ENCODE measurements at regions not wholly inside any gene's neighbourhood (a gene's known extent, or its start where the extent isn't known, plus 50 kb on each side); places are given as distances from the start of the nearest gene placed in this dataset.
"Not testable (repeated sequence)": the region's sequence is repeated elsewhere in the genome, so short reads cannot be mapped to it uniquely, and the experiment has no call there.

- DNase-seq (ENCODE audit: low read depth), result no peak
Observed at GRCh38 chr22:22697377-22698117, 53.1 kb downstream of the GGTLC2 start.

GRCh38 chr22:22698263-22698750 lies 53.9 kb downstream of the GGTLC2 start:
- DNase-seq (ENCODE audit: low read depth), result no peak

- DNase-seq (ENCODE audit: low read depth), result no peak
Observed at GRCh38 chr22:22700631-22701030, 56.2 kb downstream of the GGTLC2 start.

DNA sequence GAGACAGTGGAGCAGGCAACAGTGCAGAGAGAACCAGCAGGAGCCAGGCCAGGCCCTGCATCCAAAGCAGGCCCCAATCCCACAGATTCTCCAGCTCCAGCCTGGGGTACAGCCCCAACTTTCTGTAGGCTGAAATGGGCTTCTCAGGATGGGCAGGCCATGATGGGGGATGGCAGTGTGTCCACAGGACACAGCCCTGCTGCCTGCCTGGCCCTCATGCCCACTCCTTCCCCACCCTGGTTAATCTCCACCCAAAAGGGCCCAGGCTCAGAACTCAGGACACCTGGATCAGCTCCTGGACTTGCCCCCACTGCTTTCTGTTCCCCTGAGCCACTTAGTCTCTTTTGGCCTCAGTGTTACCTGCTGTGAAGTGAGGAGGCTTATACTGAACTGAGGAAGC lies 57.1 kb downstream of the GGTLC2 start:
- DNase-seq (ENCODE audit: low read depth), result not testable (repeated sequence)

GRCh38 chr22:22702237-22703202 lies 58.1 kb downstream of the GGTLC2 start:
- DNase-seq (ENCODE audit: low read depth), result peak; percentile 57

- DNase-seq (ENCODE audit: low read depth), result no peak
Observed at GRCh38 chr22:22703203-22703570, 58.8 kb downstream of the GGTLC2 start.

GRCh38 chr22:22703715-22704114 lies 59.3 kb downstream of the GGTLC2 start:
- no peak for DNase-seq (ENCODE audit: low read depth)

DNA sequence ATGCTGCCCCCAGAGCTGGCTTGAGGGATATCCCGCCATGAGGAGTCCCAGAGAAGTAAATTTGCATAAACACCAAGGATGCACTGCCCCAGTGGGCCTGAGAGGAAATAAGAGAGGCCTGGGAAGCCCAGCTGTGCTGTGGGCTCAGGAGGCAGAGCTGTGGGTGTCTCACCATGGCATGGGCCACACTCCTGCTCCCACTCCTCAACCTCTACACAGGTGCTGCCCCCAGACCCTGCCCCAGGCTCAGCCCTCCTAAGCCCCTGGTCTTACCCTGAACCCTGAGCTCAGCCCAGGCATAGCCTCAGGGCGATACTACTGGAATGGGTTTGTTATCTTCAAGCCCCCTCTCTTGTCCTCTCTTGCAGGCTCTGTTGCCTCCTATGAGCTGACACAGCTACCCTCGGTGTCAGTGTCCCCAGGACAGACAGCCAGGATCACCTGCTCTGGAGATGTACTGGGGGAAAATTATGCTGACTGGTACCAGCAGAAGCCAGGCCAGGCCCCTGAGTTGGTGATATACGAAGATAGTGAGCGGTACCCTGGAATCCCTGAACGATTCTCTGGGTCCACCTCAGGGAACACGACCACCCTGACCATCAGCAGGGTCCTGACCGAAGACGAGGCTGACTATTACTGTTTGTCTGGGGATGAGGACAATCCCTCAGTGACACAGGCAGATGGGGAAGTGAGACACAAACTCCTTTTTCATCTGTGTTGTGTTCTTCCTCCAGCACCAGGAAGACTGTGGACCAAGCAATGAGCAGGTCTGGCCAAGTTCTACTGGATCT lies 59.9 kb downstream of the GGTLC2 start:
- DNase-seq (ENCODE audit: low read depth), result no peak

GRCh38 chr22:22705328-22706100 lies 61.1 kb downstream of the GGTLC2 start:
- no peak for DNase-seq (ENCODE audit: low read depth)

DNA sequence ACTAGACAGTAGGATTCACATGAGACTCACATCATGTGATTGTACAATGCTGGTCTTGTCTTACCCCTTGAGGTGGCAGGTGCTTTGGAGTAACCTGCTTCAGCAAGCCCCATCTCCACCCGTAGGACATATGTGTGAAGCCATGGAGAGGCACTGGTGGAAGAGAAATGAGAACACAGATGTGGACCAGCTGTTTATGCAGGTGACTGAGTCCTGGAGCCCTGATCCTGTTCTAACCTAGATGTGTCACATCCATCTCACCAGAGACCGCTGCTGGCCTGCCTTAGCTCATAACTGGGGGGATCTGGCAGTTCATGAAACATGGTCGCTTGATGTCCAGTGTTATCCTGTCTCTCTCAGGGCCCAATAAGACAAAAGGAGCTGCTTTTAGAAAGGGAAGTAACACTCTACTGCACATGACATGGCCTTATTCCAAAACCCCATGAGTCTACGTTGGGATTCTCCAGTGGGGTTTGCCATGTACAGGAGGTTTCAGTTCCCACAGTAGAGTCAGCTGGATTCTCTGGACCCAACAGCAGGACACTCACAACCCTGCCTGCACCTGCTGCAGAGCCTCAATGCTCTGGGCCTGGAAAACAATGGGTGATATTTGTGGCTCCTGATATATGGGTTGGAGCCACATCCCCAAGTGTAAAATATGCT lies 62.0 kb downstream of the GGTLC2 start:
- DNase-seq (ENCODE audit: low read depth), result no peak

- DNase-seq (ENCODE audit: low read depth), result no peak
Observed at GRCh38 chr22:22709719-22710445, 65.5 kb downstream of the GGTLC2 start.

- DNase-seq (ENCODE audit: low read depth), result no peak
Observed at GRCh38 chr22:22710719-22711531, 66.5 kb downstream of the GGTLC2 start.

- no peak for DNase-seq (ENCODE audit: low read depth)
Observed at GRCh38 chr22:22711532-22711913, 67.1 kb downstream of the GGTLC2 start.

GRCh38 chr22:22712092-22712658 lies 67.8 kb downstream of the GGTLC2 start:
- DNase-seq (ENCODE audit: low read depth), result no peak

- no peak for DNase-seq (ENCODE audit: low read depth)
Observed at GRCh38 chr22:22712666-22713365, 68.4 kb downstream of the GGTLC2 start.

DNA sequence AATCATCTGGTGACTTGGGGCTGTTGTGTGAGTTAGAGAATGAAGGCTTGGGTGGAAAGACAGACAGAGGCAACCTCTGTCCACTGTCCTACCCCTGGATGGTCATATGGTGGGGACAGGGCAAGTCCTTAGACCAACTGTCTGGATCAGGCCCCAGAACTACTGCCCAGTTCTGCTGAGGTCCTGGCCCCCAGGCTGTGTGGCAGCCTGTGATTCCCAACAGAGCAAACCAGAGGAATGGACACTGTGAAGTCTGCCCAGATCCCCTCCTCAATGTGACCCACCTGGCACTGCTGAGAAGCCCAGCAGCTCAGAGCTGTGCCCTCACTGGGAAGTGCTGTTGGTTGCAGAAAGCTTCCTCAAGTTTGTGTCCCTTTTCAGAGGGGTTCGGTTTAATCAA lies 69.0 kb downstream of the GGTLC2 start:
- DNase-seq (ENCODE audit: low read depth), result no peak

DNA sequence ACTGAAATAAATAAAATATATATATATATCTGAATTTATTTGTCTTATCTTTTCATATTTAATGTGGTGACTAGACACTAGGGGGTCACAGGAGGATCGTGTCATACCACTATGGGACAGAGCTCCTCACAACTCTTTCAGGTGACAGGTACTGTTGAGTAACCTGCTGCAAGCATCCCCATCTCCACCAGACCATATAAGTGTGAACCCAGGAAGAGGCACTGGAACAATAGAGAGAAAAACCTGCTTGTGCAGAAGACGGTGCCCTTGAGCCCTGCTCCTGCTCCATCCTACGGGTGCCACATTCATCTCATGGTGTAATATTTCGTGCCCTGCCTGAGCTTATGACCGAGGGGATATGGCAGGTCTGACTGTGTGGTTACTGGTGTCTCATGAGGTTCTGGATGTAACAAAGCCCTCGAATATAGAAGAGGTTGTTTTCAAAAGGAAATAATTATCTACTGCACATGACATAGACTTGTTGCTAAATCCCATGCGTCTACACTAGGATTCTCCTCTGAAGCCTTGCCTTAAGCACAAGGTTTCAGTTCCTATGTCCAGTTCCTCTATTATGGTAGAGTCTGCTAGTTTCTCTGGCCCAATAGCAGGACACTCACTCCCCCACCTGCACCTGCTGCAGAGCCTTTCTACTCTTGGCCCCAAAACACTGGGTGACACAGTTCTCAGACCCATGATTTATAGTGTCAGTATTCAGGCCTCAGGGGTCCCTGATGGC lies 70.4 kb downstream of the GGTLC2 start:
- DNase-seq (ENCODE audit: low read depth), result no peak

All from renal cortical epithelial cell (primary cell).